ENCODE measurements at regions not wholly inside any gene's neighbourhood (a gene's known extent, or its start where the extent isn't known, plus 50 kb on each side); places are given as distances from the start of the nearest gene placed in this dataset.

DNA sequence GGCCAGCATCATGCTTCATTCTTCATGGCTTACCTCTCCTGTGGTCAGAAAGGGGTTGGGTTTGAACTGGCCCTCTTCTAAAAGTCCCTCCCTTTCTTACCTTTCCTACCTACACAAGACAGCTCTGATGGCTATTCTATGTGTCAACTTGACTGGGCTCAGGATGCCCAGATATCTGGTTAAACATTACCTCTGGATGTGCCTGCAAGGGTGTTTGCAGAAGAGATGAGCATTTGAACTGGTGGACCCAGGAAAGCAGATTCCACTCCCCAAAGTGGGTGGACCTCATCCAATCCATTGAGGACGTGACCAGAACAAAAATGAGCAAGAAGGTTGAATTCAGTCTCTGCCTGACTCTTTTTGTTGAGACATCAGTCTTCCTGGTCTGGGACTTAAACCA is 79.0 kb upstream of the TCF7L2 start:
- H3K4me1 Mint-ChIP-seq (ENCODE audit: low read depth): peaks cover 6% of the 10 kb centered on the region; the same call in 1 of the 2 replicates

DNA sequence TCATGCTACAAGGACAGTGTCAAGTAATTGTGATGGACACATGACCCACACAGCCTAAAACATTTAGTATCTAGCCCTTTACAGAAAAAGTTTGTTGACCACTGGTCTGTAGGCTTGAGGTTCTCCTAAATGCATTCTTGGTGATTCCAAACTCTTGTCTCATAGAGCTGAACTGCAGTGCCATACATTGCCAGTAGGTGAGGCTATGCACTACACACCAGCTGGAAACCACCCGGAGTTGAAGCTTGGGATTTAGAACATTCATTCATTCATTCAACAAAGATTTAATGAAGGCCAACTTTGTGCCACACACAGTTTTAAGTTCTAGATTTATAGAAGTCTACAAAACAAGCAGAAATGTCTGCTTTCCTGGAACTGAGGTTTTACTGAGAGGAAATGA is 77.3 kb upstream of the TCF7L2 start:
- Mint-ChIP-seq H3K27ac (no peak overlapping the region), H3K4me3 (no peak overlapping the region), H3K36me3 (ENCODE audit: low read depth) (peaks cover 5% of the 10 kb centered on the region; the same call in 1 of the 2 replicates), H3K4me1 (ENCODE audit: low read depth) (peaks cover 8% of the 10 kb centered on the region; the same call in 1 of the 2 replicates), H3K9me3 (peaks cover 6% of the 10 kb centered on the region), H3K27me3 (ENCODE audit: insufficient read depth) (peaks cover 8% of the 10 kb centered on the region)
- TF ChIP-seq CTCF (IDR thresholded peaks at IDR 0.05): peak; percentile 68
- DNase-seq: no peak

More for the DNA sequence above, 79.0 kb upstream of the TCF7L2 start:
- no peak for TF ChIP-seq CTCF (IDR thresholded peaks at IDR 0.05)
- Mint-ChIP-seq H3K9me3 (peaks cover 6% of the 10 kb centered on the region), H3K4me3 (no peak overlapping the region), H3K36me3 (ENCODE audit: low read depth) (peaks cover 5% of the 10 kb centered on the region; the same call in 1 of the 2 replicates), H3K27ac (no peak overlapping the region), H3K27me3 (ENCODE audit: insufficient read depth) (peaks cover 6% of the 10 kb centered on the region)
- no peak for DNase-seq

- Mint-ChIP-seq H3K27ac (no peak overlapping the region), H3K4me1 (ENCODE audit: low read depth) (peaks cover 8% of the 10 kb centered on the region; the same call in 1 of the 2 replicates), H3K9me3 (peaks cover 6% of the 10 kb centered on the region), H3K27me3 (ENCODE audit: insufficient read depth) (peaks cover 9% of the 10 kb centered on the region), H3K36me3 (ENCODE audit: low read depth) (peaks cover 5% of the 10 kb centered on the region; the same call in 1 of the 2 replicates), H3K4me3 (no peak overlapping the region)
- DNase-seq: no peak
- no peak for TF ChIP-seq CTCF (IDR thresholded peaks at IDR 0.05)
Observed at GRCh38 chr10:112873541-112873940, 76.5 kb upstream of the TCF7L2 start.

DNA sequence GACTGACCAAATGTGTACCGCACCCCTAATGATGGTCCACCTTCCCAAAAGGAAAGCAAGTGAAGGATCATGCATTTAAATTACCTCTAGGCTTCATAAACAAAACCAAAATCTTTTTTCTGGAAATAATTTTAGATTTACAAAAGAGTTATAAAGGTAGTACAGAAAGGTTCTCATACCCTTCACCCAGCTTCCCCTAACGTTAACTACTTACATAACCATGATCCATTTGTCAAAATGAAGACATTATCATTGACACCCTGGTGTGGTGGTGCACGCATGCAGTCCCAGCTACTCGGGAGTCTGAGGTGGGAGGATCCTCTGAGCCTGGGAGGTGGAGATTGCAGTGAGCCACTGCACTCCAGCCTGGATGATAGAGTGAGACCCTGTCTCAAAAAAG is 75.1 kb upstream of the TCF7L2 start:
- no peak overlapping the region for H3K27ac Mint-ChIP-seq
- DNase-seq: no peak
- no peak for TF ChIP-seq CTCF (IDR thresholded peaks at IDR 0.05)
- peaks cover 9% of the 10 kb centered on the region for H3K27me3 Mint-ChIP-seq (ENCODE audit: insufficient read depth)
- no peak overlapping the region for H3K4me3 Mint-ChIP-seq
- H3K9me3 Mint-ChIP-seq: peaks cover 6% of the 10 kb centered on the region
- H3K36me3 Mint-ChIP-seq (ENCODE audit: low read depth): peaks cover 5% of the 10 kb centered on the region; the same call in 1 of the 2 replicates
- peaks cover 8% of the 10 kb centered on the region; the same call in 1 of the 2 replicates for H3K4me1 Mint-ChIP-seq (ENCODE audit: low read depth)

DNA sequence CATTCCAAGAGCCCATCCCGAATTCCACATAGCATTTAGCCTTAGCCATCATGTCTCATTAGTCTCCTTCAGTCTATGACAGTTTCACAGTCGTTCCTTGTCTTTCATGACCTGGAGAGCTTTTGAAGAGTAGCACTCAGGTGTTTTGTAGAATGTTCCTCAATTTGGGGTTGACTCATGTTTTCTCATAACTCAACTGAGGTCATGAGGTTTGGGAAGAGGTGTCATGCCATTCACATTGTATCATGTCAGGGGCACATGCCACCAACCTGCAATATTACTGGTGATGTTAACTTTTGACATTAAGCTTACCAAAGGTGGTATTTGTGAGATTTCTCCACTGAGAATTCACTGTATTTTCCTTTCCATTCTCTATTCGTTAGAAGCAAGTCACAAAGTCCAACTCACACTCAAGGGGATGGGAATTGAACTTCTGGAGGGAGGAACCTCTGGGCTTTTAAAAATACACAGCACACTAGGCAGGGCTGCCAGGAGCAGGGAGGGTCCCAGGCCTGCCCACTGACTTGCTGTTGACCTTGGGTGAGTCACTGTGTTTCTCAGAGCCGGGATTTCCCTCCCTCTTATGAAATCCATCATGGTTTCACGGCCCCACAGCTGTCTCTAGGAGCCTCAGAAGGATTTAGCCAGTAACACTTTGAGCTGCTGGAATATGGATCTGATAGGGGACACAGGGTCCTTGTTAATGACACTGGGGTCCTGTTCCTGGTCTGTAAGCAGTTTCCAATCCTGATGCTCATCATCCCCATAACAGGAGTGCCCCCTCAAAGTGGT is 74.4 kb upstream of the TCF7L2 start:
- Mint-ChIP-seq H3K9me3 (peaks cover 6% of the 10 kb centered on the region), H3K4me1 (ENCODE audit: low read depth) (peaks cover 8% of the 10 kb centered on the region; the same call in 1 of the 2 replicates), H3K27ac (no peak overlapping the region), H3K27me3 (ENCODE audit: insufficient read depth) (peaks cover 9% of the 10 kb centered on the region), H3K36me3 (ENCODE audit: low read depth) (peaks cover 5% of the 10 kb centered on the region; the same call in 1 of the 2 replicates), H3K4me3 (no peak overlapping the region)
- no peak for TF ChIP-seq CTCF (IDR thresholded peaks at IDR 0.05)
- no peak for DNase-seq
